Nephron (organoid): ENCODE measurements at regions not wholly inside any gene's neighbourhood (a gene's known extent, or its start where the extent isn't known, plus 50 kb on each side); places are given as distances from the start of the nearest gene placed in this dataset.

Source experiments
- H3K27ac Mint-ChIP-seq, 3 experiments: 2 replicates each; pipeline ENCODE4 v1.8.0; 2020; ENCODE audit warnings: mixed read lengths in 3 of 3, mild to moderate bottlenecking in 2 of 3, moderate library complexity in 1 of 3
- H3K27me3 Mint-ChIP-seq: 2 replicates; pipeline ENCODE4 v1.8.0; 2021; ENCODE audit warnings: low read depth, mild to moderate bottlenecking, moderate library complexity, mixed read lengths
- H3K36me3 Mint-ChIP-seq: 2 replicates; pipeline ENCODE4 v1.8.0; 2020; ENCODE audit warnings: low read depth, mixed read lengths
- H3K4me1 Mint-ChIP-seq: 2 replicates; pipeline ENCODE4 v1.8.0; 2020; ENCODE audit warnings: mixed read lengths
- H3K4me3 Mint-ChIP-seq, 3 experiments: 2 replicates each; pipeline ENCODE4 v1.8.0; 2020; ENCODE audit warnings: mild to moderate bottlenecking in 3 of 3, mixed read lengths in 3 of 3, moderate library complexity in 2 of 3
- H3K9me3 Mint-ChIP-seq: 2 replicates; pipeline ENCODE4 v1.8.0; 2020; ENCODE audit warnings: mixed read lengths
- CTCF ChIP-seq, 3 experiments: fragments of 200-600 bp; sonication (generic); IDR thresholded peaks; one replicate each; pipeline ENCODE4 v1.5.0; 2021; ENCODE audit warnings: antibody characterized with exemption in 3 of 3; ENCODE audit not compliant: unreplicated experiment in 3 of 3

DNA sequence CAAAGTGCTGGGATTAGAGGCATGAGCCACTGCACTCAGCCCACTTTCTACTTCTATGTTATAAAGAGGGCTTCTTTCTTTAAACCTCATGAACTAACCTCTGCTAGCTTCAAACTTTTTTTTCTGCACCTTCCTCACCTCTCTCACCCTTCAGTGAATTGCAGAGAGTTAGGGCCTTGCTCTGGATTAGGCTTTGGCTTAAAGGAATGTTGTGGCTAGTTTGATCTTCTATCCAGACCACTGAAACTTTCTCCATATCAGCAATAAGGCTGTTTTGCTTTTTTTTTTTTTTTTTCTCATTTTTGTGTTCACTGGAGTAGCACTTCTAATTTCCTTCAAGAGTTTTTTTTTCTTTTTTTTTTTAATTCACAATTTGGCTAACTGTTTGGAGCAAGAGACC, 216.4 kb upstream of the MAP3K1 start:
- H3K4me3 Mint-ChIP-seq = no peak overlapping the region
- H3K36me3 Mint-ChIP-seq = no peaks in the 10 kb centered on the region
- peaks cover 5% of the 10 kb centered on the region for H3K27me3 Mint-ChIP-seq
- no peak for TF ChIP-seq CTCF (IDR thresholded peaks at IDR 0.05; ENCODE audit: unreplicated experiment in 3 of 3)
- H3K9me3 Mint-ChIP-seq = no peaks in the 10 kb centered on the region
- peaks cover 14% of the 10 kb centered on the region for H3K4me1 Mint-ChIP-seq
- H3K27ac Mint-ChIP-seq = peak overlapping the region; percentile 74 to 82 (median 79)

DNA sequence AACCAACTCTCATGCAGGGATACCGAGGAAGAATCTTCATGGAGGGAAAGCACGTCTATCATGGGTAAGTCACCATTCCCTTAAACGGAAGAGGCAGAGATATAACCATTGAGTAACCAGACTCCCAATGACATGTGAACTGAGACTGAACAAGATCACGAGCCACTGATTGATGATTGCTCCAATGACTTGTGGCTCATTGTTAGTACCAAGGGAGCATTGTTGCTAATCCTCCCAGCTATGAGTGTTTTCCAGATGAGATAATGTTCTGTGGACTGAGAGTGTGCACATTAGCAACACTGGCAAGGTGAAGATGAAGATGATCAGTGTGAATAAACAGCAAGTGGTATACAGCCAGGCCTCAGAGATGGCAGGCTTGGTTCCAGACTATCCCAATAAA, 219.2 kb upstream of the MAP3K1 start:
- Mint-ChIP-seq H3K27me3 (peaks cover 5% of the 10 kb centered on the region), H3K9me3 (no peaks in the 10 kb centered on the region), H3K4me3 (no peak overlapping the region), H3K4me1 (peaks cover 7% of the 10 kb centered on the region), H3K27ac (no peak overlapping the region), H3K36me3 (no peaks in the 10 kb centered on the region)
- TF ChIP-seq CTCF (IDR thresholded peaks at IDR 0.05; ENCODE audit: unreplicated experiment in 3 of 3) = no peak

GRCh38 chr5:56595566-56595965, 219.8 kb upstream of the MAP3K1 start:
- Mint-ChIP-seq H3K27me3 (peaks cover 5% of the 10 kb centered on the region), H3K4me1 (peaks cover 5% of the 10 kb centered on the region), H3K36me3 (no peaks in the 10 kb centered on the region), H3K9me3 (no peaks in the 10 kb centered on the region), H3K4me3 (no peak overlapping the region), H3K27ac (no peak overlapping the region)
- no peak for TF ChIP-seq CTCF (IDR thresholded peaks at IDR 0.05; ENCODE audit: unreplicated experiment in 3 of 3)

DNA sequence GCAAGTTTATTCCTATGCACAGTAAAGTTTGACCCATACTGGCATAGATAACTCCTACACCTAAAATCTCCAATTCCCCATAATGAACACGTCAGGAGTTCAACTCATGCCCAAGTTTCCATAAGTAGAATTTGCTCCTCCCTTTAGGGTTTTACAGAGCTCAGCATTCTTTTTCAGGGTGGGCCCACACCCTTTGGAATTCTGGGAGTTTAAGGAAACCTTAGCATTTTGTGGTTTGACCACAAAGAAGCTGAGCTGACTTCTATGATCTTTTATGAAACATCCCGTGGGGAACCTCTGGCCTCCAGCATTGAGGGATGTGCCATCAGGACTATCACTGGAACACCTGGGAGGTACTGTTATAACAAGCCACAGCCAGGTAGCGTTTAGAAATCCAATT, 220.6 kb upstream of the MAP3K1 start:
- Mint-ChIP-seq H3K36me3 (no peaks in the 10 kb centered on the region), H3K9me3 (no peaks in the 10 kb centered on the region), H3K4me3 (no peak overlapping the region), H3K4me1 (peaks cover 5% of the 10 kb centered on the region), H3K27me3 (peaks cover 5% of the 10 kb centered on the region), H3K27ac (no peak overlapping the region)
- TF ChIP-seq CTCF (IDR thresholded peaks at IDR 0.05; ENCODE audit: unreplicated experiment in 3 of 3) = no peak

DNA sequence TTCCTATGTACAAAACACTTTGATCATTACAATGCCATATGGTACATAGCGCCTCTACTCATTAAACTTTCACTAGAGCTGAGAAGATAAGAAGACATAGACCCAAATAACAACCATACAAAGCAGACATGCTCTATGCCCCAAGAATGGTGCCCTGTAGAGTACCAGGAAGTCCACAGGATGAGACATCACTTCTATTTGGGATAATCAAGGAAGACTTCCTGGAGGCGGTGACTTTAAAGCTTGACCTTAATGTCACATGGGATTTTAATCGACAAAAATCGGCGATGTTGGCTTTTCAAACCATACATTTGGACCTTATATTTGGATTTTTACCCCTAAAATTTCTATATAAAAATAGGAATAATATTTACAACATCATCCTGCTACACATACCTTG, 224.3 kb upstream of the MAP3K1 start:
- Mint-ChIP-seq H3K4me3 (no peak overlapping the region), H3K27me3 (peaks cover 9% of the 10 kb centered on the region), H3K27ac (no peak overlapping the region), H3K9me3 (peaks cover under 1% of the 10 kb centered on the region), H3K4me1 (peaks cover 15% of the 10 kb centered on the region), H3K36me3 (no peaks in the 10 kb centered on the region)
- TF ChIP-seq CTCF (IDR thresholded peaks at IDR 0.05; ENCODE audit: unreplicated experiment in 3 of 3) = no peak

DNA sequence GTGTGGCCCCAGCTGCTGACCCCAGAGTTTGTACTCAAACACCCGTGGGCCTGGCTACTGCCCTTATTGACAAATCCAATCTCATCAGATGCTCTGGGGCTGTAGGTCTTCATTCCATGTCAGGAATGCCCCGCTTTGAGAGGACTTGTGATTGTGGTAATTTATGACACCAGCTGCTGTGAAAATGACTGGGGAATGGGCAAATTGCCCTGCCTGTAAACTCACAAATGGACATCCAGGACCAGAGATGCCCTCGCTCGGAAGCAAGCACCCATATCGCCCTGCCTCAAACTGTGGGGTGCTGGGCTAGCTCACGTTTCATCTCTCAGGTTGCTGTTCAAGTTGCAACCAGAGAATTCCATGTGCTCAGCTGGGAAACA, 225.9 kb upstream of the MAP3K1 start:
- Mint-ChIP-seq H3K36me3 (no peaks in the 10 kb centered on the region), H3K27me3 (peaks cover 4% of the 10 kb centered on the region), H3K4me1 (peaks cover 24% of the 10 kb centered on the region), H3K9me3 (peaks cover 2% of the 10 kb centered on the region), H3K27ac (no peak overlapping the region), H3K4me3 (no peak overlapping the region)
- TF ChIP-seq CTCF (IDR thresholded peaks at IDR 0.05; ENCODE audit: unreplicated experiment in 3 of 3) = no peak
